ENCODE measurements at regions not wholly inside any gene's neighbourhood (a gene's known extent, or its start where the extent isn't known, plus 50 kb on each side); places are given as distances from the start of the nearest gene placed in this dataset.

DNA sequence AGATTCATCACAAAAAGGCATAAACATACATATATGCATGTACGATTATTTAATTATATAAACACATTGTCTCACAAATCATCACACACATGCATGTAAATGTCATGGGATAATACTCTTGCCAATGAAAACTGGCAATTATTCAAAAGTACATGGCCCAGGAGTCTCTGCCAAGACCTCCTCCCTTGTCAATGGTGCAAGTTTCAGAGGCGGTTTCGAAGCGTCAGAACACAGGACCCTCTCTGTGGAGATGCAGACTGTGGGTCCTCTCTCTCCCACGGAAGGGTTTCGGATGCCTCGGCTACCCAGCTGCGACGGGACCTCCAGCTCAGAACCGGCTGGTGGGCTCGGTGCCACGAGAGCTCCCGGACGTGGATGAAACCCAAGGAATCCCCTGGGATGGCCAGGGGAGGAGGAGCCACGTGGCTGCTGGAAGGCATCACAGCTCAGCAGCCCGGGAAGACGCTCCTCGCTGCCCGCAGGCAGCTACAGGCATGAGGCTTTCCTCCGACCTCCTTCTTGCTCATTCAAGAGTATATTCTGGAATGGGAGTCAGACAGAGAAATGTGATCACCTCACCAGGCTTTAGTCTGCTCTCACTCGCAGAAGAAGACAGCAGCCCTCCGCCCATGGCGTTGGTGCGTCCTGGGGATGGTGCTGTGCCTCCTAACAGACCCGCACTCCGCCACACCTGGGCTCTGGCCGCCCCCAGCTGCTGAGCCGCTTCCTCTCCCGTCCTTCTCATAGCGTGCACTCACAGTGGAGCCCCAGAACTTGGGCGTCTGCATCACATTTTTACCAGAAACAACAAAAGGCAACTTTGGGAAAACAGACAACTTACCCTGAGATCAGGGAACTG lies 308.8 kb downstream of the IRX2 start:
- DNase-seq (ENCODE audit: low read depth in 2 of 2): no peak

DNA sequence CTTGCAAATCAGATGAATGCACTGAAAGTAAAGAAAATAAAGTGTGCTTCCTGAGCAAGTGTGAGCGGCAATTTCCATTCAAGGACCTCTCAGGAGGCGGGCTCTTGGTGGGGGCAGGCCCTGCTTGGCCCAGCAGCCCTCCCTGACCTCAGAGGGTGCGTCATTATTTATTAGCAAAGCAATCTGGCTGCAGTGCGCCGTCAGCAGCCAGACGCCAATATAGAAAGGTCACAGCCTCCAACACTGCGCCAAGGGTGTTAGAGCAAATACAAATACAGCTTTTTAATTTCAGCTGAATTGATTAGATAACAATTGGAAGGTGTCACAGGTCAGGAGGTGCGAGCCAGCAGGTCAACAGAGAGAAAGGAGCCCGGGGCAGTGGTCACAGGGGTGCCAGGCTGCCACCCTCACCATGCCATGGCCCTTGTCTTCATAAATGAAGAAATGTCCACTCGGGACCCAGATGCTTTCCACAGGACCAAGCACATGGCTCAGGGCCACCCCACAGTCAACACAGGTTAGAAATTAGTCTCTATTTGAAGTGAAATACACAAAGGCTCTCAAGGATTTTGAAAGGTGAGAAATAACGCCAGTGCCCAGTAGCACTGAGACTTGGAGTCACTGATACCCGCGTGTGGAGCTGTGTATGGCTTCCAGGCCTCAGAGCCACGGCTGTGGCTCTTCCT lies 309.8 kb downstream of the IRX2 start:
- no peak for DNase-seq (ENCODE audit: low read depth in 2 of 2)

DNA sequence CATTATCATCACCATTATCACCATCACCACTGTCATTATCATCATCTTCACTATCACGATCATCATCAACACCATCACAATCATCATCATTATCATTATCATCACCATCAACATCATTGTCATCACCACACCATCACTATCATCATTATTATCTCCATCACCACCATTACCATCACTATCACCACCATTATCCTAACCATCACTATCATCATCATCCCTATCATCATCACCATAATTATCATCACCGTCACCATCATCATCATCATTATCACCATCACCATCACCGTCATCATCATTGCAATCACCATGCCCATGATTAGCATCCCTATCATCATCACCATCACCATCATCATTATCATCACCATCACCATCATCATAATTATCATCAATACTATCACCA lies 311.9 kb downstream of the IRX2 start:
- DNase-seq (ENCODE audit: low read depth in 2 of 2): no peak

DNA sequence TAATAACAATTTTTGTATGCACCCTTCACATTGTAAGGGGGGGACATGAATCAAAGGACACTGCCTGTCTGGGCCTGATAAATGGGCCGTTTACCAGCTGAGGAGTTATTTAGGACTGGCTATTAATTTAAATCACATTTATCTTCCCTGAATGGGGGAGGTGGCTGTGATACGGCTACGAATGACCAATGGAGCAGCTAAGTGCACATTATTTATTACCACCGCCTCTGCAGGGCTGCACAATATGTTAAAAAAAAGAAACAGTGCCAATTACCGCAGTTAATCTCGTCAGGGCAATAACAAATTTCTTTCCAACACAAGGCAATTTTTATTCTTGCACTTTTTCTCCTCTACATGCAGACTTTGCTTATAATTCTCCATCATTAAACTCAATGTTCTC lies 318.4 kb downstream of the IRX2 start:
- DNase-seq (ENCODE audit: low read depth in 2 of 2): no peak

DNA sequence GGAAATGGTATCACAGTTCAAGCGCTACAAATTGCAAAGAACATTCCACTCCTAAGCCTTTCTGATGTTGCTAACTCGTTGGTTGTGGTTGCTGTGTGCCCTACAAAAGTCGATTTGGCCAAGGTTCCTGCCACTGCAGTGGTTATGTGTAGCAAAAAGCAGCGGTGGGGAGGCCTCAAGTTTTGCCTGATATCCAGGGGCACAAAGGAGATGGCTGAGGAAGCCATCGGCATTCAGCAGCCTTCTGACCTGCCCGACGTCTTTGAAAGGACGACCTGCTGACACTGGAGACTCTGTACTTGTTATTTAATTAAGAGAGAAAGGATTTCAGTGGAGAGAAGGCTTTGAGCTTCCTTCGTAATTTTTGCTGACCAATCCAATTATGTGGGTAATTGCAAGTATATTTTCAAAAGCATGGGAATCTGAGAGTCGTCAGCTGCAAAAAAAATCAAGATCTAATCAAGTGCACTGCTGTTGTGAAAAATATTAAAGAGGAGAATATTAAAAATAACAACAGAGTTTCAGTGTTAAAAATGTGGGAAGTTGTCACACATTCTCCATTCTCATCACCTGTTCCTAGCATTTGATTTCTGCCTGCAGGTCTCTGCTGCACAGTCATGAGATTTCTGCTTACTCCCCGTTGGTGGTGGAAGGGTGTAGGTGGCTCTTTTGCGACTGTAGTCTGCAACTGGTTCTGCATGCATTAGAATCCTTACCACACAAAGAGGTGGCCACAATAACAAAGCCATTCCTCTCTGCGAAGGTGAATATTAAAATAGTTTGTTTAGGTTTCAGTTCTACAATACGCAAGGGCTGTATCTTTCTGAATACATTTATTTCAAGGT lies 319.2 kb downstream of the IRX2 start:
- DNase-seq (ENCODE audit: low read depth in 2 of 2): no peak

DNA sequence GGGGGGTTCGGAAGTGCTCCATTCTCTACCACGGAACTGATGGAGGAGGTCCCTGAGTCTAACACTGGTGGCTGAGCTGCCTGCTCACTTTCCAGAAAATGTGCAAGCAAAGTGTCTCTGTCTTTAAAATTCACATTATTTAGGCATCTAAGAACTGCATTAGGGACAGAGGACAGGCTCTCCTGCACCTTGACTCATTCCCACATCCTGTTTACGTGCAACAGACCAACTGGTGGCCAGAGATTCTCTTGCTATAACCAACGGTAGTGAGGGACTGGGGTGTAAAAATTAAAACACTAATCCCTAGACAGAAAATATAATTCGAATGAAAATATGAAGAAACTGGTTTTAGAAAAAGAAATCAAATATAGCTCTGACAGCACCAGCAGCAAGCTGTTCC lies 320.9 kb downstream of the IRX2 start:
- DNase-seq (ENCODE audit: low read depth in 2 of 2): no peak

DNA sequence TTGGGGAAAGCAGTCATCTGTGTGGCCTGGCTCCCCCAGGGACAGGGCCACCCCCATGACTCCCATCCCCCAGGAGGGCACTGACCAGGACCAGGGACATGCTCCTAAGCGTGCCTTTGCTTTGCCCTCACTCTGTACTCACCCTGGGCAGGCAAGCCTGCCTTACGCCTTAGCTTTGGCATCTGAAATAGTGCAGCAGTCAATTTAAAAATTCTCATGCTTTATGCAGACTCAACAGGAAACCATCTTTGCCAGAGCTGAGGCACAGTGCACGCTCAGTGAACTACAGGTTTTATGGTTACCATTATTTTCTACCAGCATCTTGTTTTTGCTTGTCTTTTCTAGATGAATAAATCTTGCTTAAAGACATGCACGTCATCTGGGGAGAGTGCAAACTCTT lies 323.5 kb downstream of the IRX2 start:
- no peak for DNase-seq (ENCODE audit: low read depth in 2 of 2)

DNA sequence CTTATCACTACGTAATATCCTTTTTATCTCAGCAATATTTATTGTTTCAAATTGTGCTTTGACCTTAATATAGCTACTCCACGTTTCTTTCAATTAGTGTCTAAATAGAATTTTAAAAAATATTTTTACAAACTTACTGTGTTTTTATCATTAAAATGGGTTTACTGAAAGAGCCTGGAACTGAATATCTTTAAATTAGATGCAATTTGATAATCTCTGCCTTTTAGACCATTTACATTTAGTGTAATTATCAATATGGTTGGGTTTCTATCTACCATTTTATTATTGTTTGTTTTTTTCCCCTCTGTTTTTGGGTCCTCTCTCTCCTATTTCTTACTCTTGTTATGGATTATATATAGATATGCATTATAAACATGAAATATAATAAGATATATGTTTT lies 327.8 kb downstream of the IRX2 start:
- no peak for DNase-seq (ENCODE audit: low read depth in 2 of 2)

DNA sequence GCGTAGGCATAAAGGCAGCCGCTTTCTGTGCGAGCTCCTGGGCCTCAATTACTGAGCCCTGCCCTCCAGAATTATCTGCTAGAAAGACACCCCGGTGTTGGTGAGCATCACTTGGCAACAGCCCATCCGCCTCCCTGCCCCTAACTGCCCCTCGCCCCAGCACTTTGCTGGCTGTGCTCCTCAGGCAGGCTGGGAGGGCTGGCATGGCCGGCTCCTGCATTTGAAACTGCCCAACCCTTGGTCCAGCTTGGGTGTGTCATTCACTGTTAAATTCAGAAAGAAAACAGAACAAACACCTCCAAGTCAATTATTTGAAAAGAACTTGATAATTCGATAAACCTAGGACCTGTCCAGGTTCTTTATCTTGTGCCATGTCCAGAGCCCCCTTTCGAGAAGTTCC lies 334.2 kb downstream of the IRX2 start:
- no peak for DNase-seq (ENCODE audit: low read depth in 2 of 2)

DNA sequence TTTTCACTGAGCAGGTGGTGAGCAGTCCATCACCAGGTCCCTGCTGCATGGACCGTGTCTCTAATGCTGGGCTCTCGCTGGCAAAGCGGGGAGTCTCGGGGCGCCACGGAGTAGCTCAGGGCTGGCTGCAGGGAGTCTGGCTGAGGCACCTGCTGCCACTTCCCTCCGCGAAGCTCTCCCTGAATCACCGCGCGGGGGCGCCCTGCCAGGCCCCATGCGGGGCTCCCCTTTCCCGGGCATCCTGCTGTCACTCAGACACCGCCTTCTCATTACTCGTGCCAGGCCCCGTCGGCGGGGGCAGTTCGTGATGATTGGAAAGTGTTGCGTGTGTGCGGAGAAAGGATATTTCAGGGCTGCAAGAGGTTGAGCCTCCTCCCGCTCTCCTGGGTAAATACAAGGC lies 335.8 kb downstream of the IRX2 start:
- DNase-seq (ENCODE audit: low read depth in 2 of 2): no peak

DNA sequence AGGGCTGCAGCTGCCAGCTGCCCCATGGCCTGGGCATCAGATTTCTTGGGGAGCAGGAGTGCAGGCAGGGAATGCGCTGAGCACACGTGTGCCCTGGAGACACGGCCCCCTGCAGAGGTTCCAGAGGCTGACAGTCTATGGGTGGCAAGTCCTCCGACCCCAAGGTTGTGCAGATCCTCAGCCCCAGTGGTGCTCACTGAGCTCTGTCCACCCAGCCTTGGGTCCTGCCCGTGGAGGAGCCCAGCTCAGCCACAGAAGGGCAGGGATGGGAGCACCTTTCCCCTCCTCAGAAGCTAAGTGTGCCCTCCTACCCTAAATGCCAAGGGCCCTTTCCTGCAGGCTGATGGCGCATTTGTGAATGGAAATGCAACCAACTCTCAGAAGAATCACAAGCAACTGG lies 341.0 kb downstream of the IRX2 start:
- no peak for DNase-seq (ENCODE audit: low read depth in 2 of 2)

DNA sequence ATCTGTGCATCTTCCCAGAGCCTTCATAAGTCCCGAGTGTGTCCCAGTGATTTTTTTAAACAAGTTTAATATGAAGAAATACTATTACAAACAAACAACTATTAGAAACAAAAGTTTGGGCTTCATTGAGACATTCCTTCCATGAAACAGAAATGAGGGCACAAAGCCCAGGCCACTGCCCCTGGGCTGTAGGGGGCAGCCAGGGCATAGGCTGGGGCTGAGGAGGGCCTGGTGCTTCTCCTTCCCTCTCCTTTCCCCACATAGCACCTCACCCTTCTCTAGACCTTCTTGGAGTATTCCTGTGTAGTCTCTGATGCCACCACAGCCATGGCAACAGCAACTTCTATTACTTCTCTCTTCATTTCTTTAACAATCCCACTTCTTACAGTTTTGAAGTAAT lies 348.2 kb downstream of the IRX2 start:
- no peak for DNase-seq (ENCODE audit: low read depth in 2 of 2)

DNA sequence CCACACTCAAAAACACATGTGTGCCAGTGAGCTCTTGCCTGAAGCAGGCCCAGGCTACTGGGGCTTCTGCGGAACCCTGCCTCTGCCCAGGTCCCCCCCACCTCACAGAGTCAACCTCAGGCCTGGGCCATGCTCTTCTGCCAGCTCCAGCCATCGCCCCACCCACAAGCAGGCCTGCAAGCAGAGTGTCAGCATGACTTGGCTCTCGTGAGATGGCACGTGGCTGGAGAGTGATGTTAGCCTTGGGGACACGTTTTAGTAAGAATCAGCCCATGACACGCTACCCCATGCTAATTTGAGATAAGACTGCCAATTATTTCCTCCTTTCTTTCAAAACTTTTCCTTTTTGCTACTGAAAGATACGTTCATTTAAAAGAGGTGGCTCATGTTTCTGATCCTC lies 351.7 kb downstream of the IRX2 start:
- DNase-seq (ENCODE audit: low read depth in 2 of 2): no peak

DNA sequence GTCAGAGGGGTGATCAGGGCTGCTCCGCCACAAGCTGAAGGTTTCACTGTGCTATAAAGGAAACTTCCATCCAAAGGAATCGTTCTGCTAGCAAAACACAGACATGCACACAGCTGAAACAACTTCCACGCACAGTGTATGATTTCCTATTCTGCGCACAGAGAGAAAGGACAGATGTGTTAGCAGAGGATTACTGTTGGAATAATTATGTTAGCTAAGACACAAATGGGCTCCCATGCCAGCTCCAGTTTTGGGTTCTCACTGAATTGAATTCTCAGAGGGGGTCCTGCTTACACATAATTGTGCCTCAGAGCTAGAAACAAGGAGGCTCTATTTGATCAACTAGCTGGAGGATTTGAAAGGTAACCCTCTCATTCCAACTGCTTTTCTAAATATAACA lies 352.4 kb downstream of the IRX2 start:
- no peak for DNase-seq (ENCODE audit: low read depth in 2 of 2)

DNA sequence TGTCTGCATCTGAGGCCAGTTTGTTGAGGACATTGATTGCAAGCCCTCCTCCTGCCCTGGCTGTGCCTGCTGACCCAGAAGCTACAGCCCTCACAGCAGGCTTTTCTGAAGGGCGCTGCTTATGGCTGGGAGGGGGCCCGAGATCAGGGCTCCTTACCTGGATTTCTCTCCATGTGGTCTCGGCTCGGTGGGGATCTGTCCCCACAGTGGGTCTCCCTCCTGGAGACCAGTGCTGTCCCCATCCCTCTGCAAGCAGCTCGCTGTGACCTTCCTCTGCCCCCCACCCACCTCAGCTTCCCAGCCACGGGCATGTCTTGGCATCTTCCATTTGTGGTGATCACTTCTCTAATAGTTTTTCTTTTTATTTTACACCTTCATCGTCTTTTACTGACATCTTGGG lies 357.9 kb downstream of the IRX2 start:
- DNase-seq (ENCODE audit: low read depth in 2 of 2): no peak

DNA sequence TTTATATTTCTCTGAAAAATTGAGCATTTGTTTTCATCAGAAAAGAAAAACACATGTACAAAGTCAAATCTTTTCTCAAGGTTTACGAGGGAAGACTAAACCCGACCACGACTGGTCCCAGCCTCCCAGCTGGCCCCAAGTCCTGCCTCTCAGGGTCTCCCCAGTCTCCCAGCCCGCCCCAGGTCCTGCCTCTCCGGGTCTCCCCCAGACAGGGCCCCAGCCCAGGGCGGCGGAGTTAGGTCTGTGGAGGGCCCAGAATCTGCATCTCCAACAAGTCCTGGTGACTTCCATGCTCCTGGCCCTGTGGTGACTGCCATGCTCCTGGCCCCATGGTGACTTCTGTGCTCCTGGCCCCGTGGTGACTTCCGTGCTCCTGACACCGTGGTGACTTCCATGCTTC lies 359.9 kb downstream of the IRX2 start:
- DNase-seq (ENCODE audit: low read depth in 2 of 2): no peak

DNA sequence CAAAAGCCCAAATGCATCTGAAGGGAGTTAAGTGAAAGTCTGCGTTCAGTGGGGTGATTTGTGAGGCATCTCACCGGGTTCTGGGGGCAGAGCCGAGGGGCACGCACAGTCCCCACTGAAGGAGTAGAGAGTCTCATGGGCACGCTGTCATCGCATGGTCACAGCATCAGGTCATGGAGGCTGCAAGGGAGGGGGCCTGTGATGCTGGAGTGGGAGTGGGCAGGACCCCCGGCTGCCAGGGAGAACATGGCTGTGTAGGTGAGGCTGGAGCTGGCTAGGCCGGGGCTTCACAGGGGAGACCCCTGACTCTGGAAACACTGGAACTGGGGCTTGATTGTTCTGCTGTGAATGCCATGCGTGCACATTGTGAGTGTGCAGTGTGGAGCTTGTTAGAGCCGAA lies 360.5 kb downstream of the IRX2 start:
- DNase-seq (ENCODE audit: low read depth in 2 of 2): no peak

DNA sequence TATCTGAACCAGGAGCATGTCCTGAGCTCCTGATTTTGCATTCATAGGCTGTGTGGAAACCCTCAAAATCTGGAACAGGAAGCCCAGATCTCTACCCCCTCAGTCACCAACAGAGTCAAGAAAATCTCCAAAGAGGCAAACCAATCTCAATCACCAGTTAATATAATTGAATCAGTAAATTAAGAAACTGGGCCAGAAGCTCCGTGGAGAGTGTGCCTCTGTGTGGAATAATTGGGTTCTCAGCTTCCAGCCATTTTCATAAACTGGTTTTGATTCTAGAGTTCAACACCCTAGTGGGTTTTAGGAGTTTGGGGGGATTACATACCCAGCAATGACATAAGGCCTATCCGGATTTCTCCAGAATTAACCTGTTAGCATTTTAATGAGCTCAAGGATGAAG lies 362.9 kb downstream of the IRX2 start:
- DNase-seq (ENCODE audit: low read depth in 2 of 2): no peak

DNA sequence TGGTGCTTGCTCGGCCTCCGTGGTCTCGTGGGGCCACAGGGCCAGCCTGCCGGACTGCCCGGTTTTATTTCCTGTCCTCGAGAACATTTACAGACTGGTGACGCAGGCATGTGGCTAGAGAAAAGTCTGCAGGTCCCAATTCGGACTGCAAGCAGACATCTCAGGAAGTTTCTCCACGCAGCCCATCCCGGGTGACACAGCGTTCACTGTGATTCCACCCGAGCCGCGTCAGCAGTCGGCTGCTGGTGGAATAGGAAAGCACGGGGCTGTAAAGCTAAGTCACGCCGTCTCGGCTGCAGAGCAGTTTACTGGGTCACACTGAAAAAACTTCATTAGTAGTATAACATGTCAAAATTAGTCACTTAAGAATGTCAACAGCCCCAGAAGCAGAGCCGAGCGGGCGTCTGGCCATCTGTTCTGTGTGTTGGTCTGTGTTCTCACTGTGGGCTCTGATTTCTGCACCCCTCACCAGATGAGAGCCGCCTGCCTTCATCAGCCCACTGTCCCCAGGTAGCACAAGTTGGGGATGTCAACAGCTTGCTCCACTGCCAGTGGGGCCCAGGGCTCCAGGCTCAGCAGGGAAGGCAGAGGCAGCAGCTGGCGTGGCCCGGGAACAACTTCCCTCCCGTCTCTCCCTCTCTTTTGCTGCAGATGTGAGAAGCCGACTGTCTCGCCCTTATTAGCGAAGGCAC lies 363.7 kb downstream of the IRX2 start:
- no peak for DNase-seq (ENCODE audit: low read depth in 2 of 2)

DNA sequence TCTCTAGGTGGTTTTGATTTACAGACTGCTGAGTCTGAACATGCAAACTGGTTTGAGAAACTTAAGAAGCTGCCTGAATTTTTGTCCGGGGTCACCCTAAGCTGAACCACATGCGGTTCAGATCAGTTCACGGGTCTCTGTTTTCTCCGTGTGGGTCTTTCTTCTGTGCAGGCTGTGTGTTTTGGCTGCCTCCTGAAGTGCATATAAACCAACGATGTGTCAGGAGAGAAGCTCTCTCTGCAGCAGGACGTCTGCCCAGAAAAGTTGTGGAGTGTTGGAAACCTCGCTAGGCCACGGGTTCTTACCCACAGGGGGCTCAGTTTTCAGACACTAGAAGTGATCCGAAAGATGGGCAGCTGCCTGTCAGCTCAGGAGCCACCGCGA lies 364.2 kb downstream of the IRX2 start:
- no peak for DNase-seq (ENCODE audit: low read depth in 2 of 2)

DNA sequence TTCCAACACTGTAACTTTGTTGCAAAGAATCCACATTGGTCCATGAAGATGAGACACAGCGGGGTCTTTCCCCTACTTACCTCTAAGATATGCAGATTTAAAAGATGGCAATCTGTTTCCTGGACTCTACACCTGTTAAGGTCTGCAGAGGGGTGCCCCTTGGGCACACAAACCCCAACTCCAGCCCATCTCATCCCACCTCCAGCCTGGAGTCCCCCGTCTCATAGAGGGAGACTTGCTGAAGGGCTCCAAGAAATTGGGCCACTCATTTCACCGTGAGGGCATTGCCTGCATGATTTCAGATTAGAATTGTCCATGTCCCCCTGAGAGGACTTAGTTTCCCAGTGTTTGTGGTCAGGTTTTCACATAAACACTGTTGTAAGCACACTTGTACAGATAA lies 365.7 kb downstream of the IRX2 start:
- DNase-seq (ENCODE audit: low read depth in 2 of 2): no peak

DNA sequence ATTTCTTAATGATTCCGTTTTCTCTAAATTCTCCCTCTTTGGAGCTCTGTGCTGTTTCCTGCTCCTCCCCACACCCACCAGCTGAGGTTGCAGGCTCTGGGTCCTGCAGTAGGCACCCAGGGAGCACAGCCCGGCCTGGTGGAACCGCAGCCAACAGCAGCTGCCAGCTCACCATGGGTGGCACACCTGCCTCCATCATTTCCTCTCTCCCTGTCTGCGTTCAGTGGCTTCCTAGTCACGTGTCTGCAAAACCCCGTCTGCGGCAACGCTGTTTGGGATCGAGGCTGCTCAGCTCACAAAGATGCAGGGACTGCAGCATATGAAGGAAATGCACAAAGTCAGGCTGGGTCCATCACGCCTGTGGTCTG lies 367.8 kb downstream of the IRX2 start:
- no peak for DNase-seq (ENCODE audit: low read depth in 2 of 2)
